Stimulated activated CD4-positive, alpha-beta T cell treated with anti-CD3 and anti-CD28 coated beads, Interleukin-1b, Interleukin-23, amount 100 ng/mL, for 1 hour (primary cell): ENCODE measurements at regions not wholly inside any gene's neighbourhood (a gene's known extent, or its start where the extent isn't known, plus 50 kb on each side); places are given as distances from the start of the nearest gene placed in this dataset.
"Not testable (repeated sequence)": the region's sequence is repeated elsewhere in the genome, so short reads cannot be mapped to it uniquely, and the experiment has no call there.

Experiments used
- DNase-seq, 2 donors: peaks; one replicate each; pipeline ENCODE4 v3.0.0-alpha.2; 2020; ENCODE audit warnings: low read depth in 2 of 2

DNA sequence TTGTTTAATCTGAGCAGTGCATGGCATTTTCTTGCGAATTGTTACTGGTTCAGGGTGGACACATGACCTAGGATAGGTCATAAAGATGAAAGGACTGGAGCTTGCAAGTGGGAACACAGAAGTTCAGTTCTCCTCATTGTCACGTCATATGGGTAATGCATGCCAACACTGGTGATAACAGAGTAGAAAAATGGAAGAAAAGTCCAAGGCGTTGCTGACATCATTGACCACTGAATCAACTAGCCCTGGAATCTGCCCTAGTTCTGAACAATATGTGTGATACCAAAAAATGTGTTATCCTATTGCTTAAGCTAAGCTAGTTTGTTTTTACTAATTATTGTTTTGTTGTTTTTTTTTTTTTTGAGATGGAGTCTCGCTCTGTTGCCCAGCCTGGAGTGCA is 234.2 kb upstream of the MAF start:
- no peak for DNase-seq

DNA sequence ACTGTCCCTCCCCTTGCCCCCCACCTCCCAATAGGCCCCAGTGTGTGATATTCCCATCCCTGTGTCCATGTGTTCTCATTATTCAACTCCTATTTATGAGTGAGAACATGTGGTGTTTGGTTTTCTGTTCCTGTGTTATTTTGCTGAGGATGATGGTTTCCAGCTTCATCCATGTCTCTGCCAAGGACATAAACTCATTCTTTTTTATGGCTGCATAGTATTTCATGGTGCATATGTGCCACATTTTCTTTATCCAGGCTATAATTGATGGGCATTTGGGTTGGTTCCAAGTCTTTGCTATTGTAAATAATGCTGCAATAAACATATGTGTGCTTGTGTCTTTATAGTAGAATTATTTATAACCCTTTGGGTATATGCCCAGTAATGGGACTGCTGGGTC is 233.5 kb upstream of the MAF start:
- not testable (repeated sequence) for DNase-seq

DNA sequence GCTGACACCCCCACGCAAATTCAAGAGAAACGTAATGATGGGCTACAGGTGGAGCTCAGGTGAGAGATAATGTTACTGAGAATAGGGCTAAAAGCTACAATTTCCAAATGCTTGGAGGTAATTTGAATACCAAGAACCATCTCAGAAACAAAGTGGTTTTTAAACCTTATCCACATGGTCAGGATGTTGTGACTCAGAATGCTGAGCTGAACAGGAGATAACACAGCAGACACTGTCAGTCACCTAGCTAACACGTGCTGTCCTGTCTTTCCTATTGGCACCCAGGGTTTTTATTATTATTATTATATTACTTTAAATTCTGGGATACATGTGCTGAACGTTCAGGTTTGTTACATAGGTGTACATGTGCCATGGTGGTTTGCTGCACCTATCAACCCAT is 233.0 kb upstream of the MAF start:
- no peak for DNase-seq

DNA sequence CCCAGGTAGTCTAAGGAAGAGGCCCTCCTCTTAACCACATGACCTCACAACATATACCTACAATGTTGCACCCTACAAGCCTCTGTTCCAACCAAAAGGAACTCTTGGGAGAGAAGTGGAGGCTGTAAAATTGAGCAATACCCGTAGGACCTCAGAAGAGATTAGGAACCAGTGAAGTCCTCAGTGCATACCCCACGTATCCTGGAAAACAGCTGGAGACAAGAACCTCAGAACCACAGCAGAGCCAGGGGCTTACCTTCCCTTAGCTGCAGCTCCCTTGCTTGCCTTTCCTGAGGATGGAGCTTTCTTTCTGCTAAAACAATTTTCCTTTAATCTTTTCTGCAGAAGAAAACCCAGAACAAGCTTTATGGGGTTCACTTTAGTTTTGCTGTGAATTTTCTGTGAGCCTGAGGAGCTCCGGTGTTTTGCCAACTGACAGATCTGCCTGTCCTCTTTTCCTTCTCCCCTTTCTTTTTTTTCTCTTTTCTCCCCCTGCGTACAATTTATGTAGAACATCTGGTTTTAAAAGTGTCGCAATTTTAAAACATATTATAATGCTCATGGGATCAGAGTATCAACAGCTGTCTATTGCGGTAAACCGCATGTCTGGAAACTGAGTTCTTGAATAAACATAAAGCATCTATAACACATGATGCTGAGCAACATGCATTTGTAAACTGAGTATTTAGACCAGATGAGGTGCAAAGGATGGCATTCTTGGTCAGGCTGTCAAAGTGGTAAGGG is 226.4 kb upstream of the MAF start:
- DNase-seq: no peak

DNA sequence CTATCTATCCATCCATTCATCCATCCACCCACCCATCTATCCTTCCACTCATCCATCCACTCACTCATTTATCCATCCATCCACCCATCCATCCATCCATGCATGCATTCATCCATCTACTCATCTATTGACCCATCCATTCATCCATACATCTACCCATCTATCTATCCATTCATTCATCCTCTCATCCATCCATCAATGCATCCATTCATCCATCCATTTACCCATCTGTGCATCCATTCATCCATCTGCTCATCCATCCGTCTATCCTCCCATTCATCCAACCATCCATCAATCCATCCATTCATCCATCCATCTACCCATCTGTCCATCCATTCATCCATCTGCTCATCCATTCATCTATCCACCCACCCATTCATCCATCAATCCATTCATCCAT is 224.5 kb upstream of the MAF start:
- no peak for DNase-seq

DNA sequence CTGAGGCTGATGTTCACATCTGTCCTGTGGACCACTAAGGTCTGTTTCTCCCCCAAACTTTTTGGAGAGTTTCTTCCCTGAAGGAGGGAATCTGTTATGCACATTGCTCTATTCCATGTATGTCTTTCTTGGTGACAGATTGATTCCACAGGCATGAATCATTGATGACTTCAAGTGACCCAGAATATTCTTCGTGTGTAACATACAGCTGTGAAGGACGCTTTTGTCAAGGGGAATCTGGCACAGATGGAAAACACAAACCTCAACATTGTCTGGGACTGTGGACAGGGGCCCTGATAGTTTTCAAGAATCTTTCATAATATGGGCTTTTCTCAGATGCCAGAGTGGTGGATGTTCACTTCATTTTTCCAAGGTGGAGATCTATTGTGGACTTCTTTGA is 223.1 kb upstream of the MAF start:
- no peak for DNase-seq

DNA sequence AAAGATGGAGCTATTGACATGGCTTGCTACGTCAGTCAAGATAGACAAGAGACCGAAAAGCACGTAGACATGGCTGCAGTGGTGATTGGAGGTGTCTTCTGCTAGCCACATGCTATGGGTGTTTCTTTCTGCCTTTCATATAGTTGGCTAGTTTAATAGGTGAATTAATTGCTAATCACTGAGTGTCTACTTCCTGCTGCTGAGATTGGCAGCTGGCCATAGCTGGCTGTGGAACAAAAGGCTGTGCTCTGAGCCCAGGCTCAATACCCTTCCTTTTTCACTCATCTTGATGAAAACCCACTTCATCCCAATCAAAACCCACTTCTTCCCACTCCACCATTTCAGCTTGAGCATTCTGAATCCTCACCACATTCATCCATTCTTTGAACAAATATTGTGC is 221.4 kb upstream of the MAF start:
- no peak for DNase-seq

DNA sequence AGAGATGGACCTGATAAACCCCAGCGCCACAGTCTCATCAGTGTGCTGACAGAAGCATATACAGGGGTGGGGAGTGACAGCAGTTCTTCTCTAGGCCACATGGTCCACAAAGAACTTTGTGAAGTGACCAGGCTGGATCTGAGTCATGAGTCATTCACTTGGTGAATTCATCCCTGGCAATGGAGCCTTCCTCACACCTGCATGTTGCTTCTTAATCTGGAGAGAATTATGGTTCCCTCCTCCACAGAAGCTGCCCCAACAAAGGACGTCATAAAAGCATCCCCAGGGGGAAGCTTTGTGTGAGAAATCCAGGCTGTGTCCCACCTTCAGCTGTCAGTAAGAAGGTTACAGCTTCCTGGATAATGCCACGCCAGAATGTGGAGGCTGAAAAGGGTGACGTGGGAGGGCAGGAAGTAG is 215.6 kb upstream of the MAF start:
- DNase-seq: no peak

DNA sequence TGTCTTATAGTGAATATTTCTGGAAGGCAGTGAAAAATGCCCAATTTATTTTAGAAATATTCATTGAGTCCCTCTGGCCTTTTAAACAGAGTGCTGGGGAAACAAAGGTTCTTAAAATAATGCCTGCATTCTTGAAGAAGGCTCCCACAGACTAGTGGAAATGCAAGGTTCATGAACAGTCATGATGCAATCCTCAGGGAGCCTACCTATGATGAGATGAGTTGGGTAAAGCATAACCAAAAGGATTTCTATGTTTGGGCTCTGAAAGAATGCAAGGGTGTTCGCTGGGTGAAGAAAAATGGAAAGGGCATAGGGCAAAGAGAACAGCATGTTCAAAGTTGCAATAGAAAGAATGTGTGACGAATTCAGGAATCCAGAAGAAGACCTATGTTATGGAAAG is 214.5 kb upstream of the MAF start:
- DNase-seq: no peak

DNA sequence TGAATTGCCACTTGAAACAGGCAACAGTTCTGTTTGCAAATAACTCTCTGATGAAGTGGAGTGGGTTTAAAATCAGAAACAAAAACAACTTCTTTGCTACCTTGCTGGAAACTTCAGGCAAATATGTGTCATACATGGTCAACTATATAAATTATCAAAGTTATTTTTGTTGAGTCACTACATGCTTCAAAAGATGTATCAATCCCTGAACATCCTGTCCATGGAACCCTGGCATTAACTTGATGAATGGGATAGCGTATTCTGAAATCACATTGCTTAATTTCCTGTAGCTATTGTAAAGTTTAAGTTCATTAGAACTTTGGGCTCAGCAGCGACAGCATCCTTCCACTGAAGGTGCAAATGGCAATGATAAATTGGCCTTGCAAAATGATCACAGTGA is 213.6 kb upstream of the MAF start:
- DNase-seq: no peak

DNA sequence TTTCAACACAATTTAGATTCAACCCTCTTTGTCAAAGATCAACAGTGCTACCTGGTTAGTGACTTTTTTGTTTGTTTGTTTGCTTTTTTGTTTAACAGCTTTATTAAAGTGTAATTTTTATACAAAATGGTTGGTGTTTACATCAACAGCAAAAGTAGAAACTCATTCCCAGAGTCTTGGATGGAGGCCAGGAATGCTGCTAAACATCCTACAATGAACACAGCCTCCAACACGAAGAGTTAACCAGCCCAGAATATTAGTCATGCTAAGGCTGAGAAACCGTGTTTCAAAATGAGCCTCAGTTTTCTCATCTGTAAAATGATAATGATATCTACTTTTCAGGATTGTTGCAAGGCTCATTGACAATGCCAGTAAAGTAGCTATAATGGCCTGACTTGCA is 211.0 kb upstream of the MAF start:
- DNase-seq: no peak

DNA sequence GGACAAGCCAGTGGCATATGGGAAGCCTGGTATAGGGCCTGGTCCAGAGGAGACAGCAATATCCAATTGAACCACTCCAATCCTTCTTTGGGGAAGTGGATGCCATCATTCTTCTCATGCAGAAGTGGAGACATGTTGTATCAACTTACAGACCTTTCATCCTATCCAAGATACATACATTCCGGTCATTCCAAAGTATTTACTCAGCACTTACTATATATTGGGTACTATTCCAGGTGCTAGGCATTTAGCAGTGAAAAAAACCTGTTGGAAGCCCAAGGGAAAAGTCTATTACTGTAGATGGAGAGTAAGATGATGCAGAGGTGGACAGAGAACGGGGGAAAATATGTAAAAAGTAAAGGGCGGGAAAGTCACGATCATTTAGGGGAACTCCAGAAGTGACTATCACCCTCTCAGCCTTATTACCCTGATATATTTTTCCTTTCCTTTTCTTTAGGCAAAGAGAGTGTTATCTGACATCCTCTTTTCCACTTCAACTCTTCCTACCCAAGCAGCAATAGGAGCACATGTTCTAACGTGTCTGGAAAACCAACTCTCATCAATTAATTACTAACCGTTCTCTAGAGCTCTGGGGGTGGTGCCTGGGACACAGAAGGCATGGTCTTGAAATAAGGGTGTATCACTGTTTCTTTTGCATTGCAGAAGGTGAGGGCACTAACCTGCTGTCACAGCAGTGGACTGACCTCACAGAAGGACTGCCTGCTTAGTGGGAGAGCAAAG is 210.1 kb upstream of the MAF start:
- no peak for DNase-seq

DNA sequence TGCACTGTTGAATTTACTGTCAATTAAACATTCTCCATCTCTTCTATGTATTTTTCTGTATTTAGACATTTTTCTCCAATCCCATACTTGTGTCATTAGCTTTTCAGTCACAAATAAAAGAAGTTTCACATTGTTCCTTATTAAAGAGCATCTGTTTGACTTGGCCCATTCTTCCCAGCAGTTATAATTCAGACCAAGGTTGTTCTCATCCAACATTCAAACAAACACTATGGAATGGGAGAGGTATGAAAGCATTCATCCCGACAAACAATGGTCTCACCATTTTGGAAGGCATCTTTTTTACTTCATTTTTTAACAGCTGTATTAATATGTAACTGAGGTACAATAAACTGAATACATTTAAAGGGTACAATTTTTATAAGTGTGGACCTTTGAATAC is 208.8 kb upstream of the MAF start:
- no peak for DNase-seq

DNA sequence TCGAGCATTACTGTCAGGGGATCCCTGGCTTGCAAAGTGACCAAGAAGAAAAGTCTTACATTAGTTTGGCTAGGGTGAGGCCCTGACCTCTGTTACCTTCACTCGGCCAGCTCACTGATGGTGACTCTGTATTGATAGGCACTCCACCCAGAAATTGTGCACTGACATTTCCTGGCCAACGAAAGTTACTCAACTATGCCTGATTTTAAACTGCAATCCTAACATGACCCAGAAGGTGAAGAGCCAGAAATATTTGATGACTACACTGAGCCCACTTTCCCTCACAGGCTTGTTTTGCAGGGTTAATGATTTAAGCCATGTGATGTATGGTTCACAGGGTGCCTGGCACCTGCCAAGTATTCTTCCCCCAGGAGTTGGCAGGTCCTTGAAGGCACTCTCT is 208.2 kb upstream of the MAF start:
- DNase-seq: no peak

DNA sequence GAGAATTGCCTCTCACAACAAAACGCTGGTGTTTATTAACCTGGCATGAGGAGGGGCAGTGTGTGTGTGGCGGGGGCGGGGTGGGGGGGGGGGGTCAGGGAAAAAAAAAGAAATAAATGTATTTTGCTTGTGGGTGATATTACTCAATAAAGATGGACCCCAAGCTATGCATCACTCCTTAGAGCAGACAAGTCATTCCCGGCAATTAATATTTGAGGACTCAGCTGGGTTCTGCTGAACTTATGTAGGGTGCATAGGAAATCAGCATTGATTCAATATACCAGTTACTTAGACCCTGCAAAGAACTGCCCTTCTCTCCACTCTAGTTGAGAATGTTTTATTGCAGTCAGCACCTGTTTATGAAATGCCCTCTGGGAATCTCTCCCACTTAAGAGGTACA is 206.2 kb upstream of the MAF start:
- DNase-seq: no peak

DNA sequence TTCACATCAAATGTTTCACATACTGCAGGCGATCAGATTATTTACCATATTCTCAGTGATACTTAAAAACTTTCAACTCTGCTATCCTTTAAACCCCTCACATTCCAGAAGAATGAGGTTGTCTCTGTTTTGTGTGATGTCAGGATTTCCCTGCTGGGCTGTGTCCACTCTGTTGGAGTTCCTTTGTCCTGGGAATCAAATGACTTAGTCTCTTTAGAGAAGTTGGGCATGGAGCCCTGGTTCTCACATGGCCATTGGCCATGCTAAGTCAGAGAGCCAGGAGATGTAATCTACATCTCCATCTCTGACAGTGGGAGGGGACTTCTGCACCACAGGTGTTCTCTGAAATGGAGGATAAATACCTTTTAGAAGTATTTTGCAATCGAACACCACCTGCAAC is 205.1 kb upstream of the MAF start:
- no peak for DNase-seq

DNA sequence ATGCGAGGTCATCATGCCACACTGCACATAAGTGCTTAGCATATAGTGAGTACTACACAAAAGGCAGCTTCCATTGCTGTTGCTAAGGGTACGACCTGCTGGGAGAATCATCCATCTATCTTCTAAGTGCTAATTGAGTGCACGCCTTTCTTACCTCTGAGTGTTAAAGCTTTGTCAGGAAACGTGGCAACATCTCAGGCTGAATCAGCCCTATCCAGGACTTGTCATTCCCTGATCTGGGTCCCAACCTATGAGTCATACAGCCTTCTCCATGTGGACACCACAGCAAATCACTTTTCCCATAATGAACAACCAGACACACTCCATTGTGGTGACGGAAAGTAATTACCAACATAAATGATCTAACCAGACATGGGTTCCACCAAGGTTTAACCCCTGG is 201.1 kb upstream of the MAF start:
- DNase-seq: no peak

DNA sequence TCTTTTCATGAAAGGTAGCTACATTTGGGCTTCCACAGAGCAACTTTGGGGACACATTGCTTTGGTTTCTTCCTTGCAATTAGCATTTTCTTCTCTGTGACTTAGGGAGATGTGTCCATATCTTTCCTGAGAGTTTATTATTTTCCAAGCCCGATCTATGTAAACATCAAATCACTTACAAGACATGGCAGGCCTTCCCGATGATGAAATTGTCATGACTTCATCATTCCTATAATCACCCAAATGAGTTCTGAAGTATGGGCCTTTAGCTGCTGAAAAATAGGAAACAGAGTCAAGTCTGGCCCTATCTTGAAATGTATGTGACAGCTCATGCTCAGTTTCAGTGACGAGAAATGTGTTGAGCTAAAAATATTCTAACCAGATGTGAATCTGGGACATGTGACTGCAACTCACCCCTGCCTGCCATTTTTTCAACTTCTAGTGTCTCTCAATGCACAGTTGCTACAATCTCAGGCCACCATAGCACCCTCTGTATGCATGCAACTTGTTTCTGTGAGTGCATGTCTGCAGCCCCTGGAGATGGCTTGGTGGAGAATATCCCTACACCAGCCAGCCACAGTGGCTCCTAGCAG is 199.6 kb upstream of the MAF start:
- DNase-seq: no peak

DNA sequence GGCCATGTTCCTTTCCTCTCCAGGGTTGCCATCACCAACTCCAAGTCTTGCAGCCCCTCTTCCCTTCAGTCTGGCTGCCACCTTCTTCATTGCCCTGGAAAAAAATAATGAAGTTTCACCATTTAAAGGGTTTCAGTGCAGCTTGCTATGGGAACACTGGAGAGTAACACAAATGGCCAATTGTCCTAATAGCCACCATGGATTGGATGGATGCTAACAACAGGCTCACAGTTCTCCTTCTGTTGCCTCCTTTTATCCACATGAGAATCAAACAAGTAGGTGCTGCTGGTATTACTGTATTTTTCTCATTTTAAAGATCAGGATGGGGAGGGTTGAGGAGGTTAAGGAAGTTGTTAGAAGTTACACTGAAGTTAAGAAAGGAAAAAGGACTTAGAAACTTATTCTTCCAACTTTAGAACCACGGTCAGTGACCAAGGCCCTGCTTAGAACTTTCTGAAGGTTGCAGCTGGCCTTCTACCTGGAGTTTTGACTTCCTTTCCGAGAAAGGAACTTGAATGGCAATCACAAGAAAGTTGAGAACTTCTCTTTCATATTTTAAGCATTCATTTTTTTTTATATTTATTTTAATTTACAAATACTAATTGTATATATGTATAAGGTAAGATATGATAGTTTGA is 198.0 kb upstream of the MAF start:
- no peak for DNase-seq

DNA sequence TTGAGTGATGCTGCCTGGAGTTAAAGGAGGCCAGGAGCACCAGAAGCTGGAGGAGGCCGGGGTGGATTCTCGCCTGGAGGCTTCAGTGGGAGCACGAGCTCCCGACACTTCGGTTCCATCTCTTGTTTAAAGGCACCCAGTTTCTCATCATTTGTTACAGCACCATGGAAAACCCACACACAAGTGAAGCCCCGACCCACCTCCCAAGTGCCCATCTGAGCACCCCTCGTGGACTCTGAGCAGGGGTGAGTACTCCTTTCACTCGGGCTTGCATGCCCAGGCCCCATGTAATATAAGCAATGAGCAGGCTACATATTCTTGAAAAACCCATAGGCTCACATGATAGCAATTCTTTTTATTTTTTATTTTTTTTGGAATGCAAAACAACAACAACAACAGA is 196.9 kb upstream of the MAF start:
- no peak for DNase-seq

DNA sequence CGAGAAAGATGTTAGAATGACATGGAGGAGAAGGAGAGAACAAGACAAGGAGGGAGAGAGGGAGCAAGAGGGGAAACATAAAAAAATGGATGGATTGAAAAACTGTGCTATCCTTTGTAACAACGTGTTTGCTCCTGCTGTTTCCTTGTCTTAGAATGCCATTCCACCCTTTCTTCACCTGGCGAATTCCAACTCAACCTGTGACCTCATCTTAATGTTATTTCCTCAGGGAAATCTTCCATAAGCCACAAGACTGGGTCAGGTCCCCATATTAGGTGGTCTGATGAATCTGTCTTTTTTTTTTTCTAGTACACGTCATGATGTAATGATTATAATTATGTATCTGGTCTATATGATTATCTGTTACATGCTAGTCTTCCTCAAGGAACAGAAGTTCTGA is 195.0 kb upstream of the MAF start:
- no peak for DNase-seq

DNA sequence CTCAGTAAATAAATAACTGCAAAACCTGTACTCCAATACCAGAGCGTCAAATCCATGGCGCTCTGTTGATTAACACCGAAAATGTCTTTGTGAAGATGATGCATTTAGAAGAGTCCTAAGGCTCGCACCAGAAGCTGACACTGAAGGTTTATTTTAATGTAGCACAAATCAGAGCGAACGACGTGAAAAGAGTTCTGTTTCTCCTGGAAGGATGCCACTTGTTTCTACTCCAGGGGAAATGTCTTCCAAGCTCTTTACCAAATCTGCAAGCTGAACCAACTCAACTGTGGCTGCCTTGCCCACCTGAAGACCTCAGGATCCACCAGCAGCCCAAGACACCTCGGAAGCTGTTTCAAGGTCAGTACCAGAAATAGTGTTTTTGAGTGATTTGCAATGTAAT is 194.4 kb upstream of the MAF start:
- no peak for DNase-seq
